Gastroesophageal sphincter (tissue), 4 donors: ENCODE measurements at regions not wholly inside any gene's neighbourhood (a gene's known extent, or its start where the extent isn't known, plus 50 kb on each side); places are given as distances from the start of the nearest gene placed in this dataset.

ENCODE experiments used
- ATAC-seq: fragments of 150-250 bp; one replicate; pipeline ENCODE4 v1.9.1; 2016; ENCODE audit warnings: mild to moderate bottlenecking, moderate library complexity
- H3K27ac ChIP-seq, 4 donors: fragments of 200-600 bp; sonication (generic) in 3 of 4; 1 replicate in 3 of 4; 2 replicates in 1 of 4; pipeline ENCODE4 v1.5.1; 2016 to 2019
- H3K27me3 ChIP-seq: fragments of 200-600 bp; sonication (generic); one replicate; pipeline ENCODE4 v1.5.1; 2019
- H3K36me3 ChIP-seq, 2 donors: fragments of 200-600 bp; sonication (generic); one replicate each; pipeline ENCODE4 v1.5.1; 2019; ENCODE audit warnings: control low read depth in 1 of 2
- H3K4me1 ChIP-seq, 3 donors: fragments of 200-600 bp; sonication (generic); 1 replicate in 2 of 3; 2 replicates in 1 of 3; pipeline ENCODE4 v1.5.1; 2016 to 2019; ENCODE audit warnings: control low read depth in 2 of 3
- H3K4me3 ChIP-seq, 2 donors: fragments of 200-600 bp; sonication (generic); one replicate each; pipeline ENCODE4 v1.5.1; 2019; ENCODE audit warnings: mild to moderate bottlenecking in 1 of 2, moderate library complexity in 1 of 2
- H3K9me3 ChIP-seq, 3 donors: fragments of 200-600 bp; sonication (generic); one replicate each; pipeline ENCODE4 v1.5.1; 2017 to 2019; ENCODE audit warnings: control low read depth in 2 of 3
- CTCF ChIP-seq, 4 experiments: fragments of 200-600 bp in 2 of 4; fragments of 450-650 bp in 2 of 4; sonication (generic) in 1 of 4; IDR thresholded peaks; one replicate each; pipeline ENCODE4 v1.5.1; 2017 to 2019; ENCODE audit warnings: antibody characterized with exemption in 4 of 4, mild to moderate bottlenecking in 2 of 4, moderate library complexity in 2 of 4
- EP300 ChIP-seq: sonication (generic); formaldehyde crosslinking; IDR thresholded peaks from one replicate; pipeline ENCODE4 v1.6.1; 2017; ENCODE audit warnings: antibody characterized with exemption, mild to moderate bottlenecking
- POLR2A ChIP-seq, 2 donors: fragments of 450-650 bp; IDR thresholded peaks; one replicate each; pipeline ENCODE4 v1.6.1; 2017; ENCODE audit warnings: antibody characterized with exemption in 2 of 2, mild to moderate bottlenecking in 2 of 2, moderate library complexity in 1 of 2
- POLR2AphosphoS5 ChIP-seq: sonication (generic); formaldehyde crosslinking; IDR thresholded peaks from one replicate; pipeline ENCODE4 v1.6.1; 2017; ENCODE audit warnings: antibody characterized with exemption
- WGBS, 2 donors: methylation state at CpG; one replicate each; pipeline ENCODE4 v1.1.5; 2018; ENCODE audit warnings: low coverage in 1 of 2; 5-methylcytosine and 5-hydroxymethylcytosine counted together

GRCh38 chr2:23118894-23119293 is 266.1 kb upstream of the KLHL29 start:
- TF ChIP-seq CTCF (IDR thresholded peaks at IDR 0.05), result no peak
- no peak for TF ChIP-seq POLR2AphosphoS5
- TF ChIP-seq EP300, result no peak
- no peak for TF ChIP-seq POLR2A (IDR thresholded peaks at IDR 0.05)
- WGBS, 2 donors, result 95 to 97% methylated on average over 11 of the region's 11 CpGs
- Histone ChIP-seq H3K27ac (no peak overlapping the region), H3K4me1 (no peaks in the 10 kb centered on the region), H3K27me3 (no peaks in the 10 kb centered on the region), H3K4me3 (no peak overlapping the region), H3K9me3 (no peaks in the 10 kb centered on the region), H3K36me3 (no peaks in the 10 kb centered on the region)
- ATAC-seq, result no peak

GRCh38 chr2:23120161-23120560 is 264.8 kb upstream of the KLHL29 start:
- no peaks in the 10 kb centered on the region for H3K36me3 ChIP-seq
- no peak overlapping the region for H3K4me3 ChIP-seq
- no peaks in the 10 kb centered on the region for H3K4me1 ChIP-seq
- H3K9me3 ChIP-seq, result no peaks in the 10 kb centered on the region
- TF ChIP-seq CTCF (IDR thresholded peaks at IDR 0.05) (no peak), POLR2A (IDR thresholded peaks at IDR 0.05) (no peak), EP300 (no peak), POLR2AphosphoS5 (no peak)
- no peak for ATAC-seq
- no peaks in the 10 kb centered on the region for H3K27me3 ChIP-seq
- whole genome bisulfite sequencing, 2 donors, result 97 to 100% methylated on average over 4 of the region's 4 CpGs
- H3K27ac ChIP-seq, result no peak overlapping the region

- TF ChIP-seq POLR2AphosphoS5, result no peak
- no peak for ATAC-seq
- Histone ChIP-seq H3K36me3 (no peaks in the 10 kb centered on the region), H3K4me3 (no peak overlapping the region), H3K4me1 (no peaks in the 10 kb centered on the region), H3K27me3 (no peaks in the 10 kb centered on the region), H3K27ac (no peak overlapping the region), H3K9me3 (no peaks in the 10 kb centered on the region)
- 85 to 92% methylated on average over 4 of the region's 4 CpGs for WGBS, 2 donors
These were observed 262.9 kb upstream of the KLHL29 start for GRCh38 chr2:23121968-23122648.

- H3K9me3 ChIP-seq, result no peaks in the 10 kb centered on the region
- H3K4me3 ChIP-seq, result no peak overlapping the region
- H3K27ac ChIP-seq, result no peak overlapping the region
- H3K27me3 ChIP-seq, result no peaks in the 10 kb centered on the region
- WGBS, 2 donors, result 80 to 83% methylated on average over 1 to 5 of the region's 5 CpGs
- no peaks in the 10 kb centered on the region for H3K4me1 ChIP-seq
- ATAC-seq, result no peak
- TF ChIP-seq POLR2AphosphoS5, result no peak
- no peak for TF ChIP-seq CTCF (IDR thresholded peaks at IDR 0.05)
- no peak for TF ChIP-seq POLR2A (IDR thresholded peaks at IDR 0.05)
- no peak for TF ChIP-seq EP300
- H3K36me3 ChIP-seq, result no peaks in the 10 kb centered on the region
These were observed 262.2 kb upstream of the KLHL29 start for GRCh38 chr2:23122681-23123215.

- no peak overlapping the region for H3K27ac ChIP-seq
- H3K4me3 ChIP-seq, result no peak overlapping the region
- H3K27me3 ChIP-seq, result no peaks in the 10 kb centered on the region
- TF ChIP-seq CTCF (IDR thresholded peaks at IDR 0.05) (no peak), POLR2A (IDR thresholded peaks at IDR 0.05) (no peak), POLR2AphosphoS5 (no peak), EP300 (no peak)
- ATAC-seq, result no peak
- H3K36me3 ChIP-seq, result no peaks in the 10 kb centered on the region
- no peaks in the 10 kb centered on the region for H3K4me1 ChIP-seq
- WGBS, 2 donors, result 52 to 85% methylated on average over 2 of the region's 2 CpGs
- no peaks in the 10 kb centered on the region for H3K9me3 ChIP-seq
These were observed 261.3 kb upstream of the KLHL29 start for GRCh38 chr2:23123686-23124085.
